HCT116 (cell line): ENCODE measurements at regions not wholly inside any gene's neighbourhood (a gene's known extent, or its start where the extent isn't known, plus 50 kb on each side); places are given as distances from the start of the nearest gene placed in this dataset.

ENCODE experiments used
- ATAC-seq: fragments of 200-7000 bp; cut with Tn5 transposase; 2 replicates; pipeline ENCODE4 v1.9.1; 2020; ENCODE audit warnings: mild to moderate bottlenecking, moderate library complexity
- BruUV-seq: library from RNA; stranded (reverse); fragments of 400-500 nt; replicated peaks from 2 replicates; lab custom pipeline; 2021; lab: Mats Ljungman, UMichigan
- CTCF ChIA-PET: fragments of 300-600 bp; sonication (Branson Sonifier 250); formaldehyde crosslinking; loops from one replicate; lab custom pipeline; 2021; ENCODE audit warnings: antibody characterized with exemption; lab: Charles Lee
- POLR2A ChIA-PET: fragments of 300-600, 350-600 bp; sonication (Branson Sonifier 250); formaldehyde crosslinking; loops from one replicate; lab custom pipeline; 2021; ENCODE audit warnings: antibody characterized with exemption; lab: Charles Lee
- RAD21 ChIA-PET, 2 experiments: fragments of 300-600 bp; sonication (Branson Sonifier 250); formaldehyde crosslinking; loops; one replicate each; lab custom pipeline; 2023; ENCODE audit warnings: low total read pairs in 2 of 2; ENCODE audit not compliant: uncharacterized antibody in 2 of 2, unreplicated experiment in 2 of 2, low non-redundant PET in 1 of 2; lab: Charles Lee
- DNase-seq: peaks from one replicate; pipeline ENCODE4 v3.0.0-alpha.2; 2010; ENCODE audit warnings: low read depth, low spot score
- H2AFZ ChIP-seq: fragments of 200-600 bp; shearing (Covaris generic), sonication (generic); 2 replicates; pipeline ENCODE4 v1.6.1; 2017; ENCODE audit warnings: low read depth, mixed run types, mixed read lengths, antibody characterized with exemption, low read length; ENCODE audit not compliant: poor library complexity, severe bottlenecking
- H3K27ac ChIP-seq: 2 replicates; pipeline ENCODE4 v1.5.1; 2012; ENCODE audit warnings: low read depth, low read length
- H3K27me3 ChIP-seq: fragments of 200-600 bp; sonication (generic); 2 replicates; pipeline ENCODE4 v1.6.1; 2016; ENCODE audit warnings: mixed run types, low read length, mixed read lengths; ENCODE audit not compliant: insufficient read depth
- H3K36me3 ChIP-seq, 2 experiments: fragments of 200-500 bp in 1 of 2; fragments of 200-600 bp in 1 of 2; sonication (Bioruptor generic) in 1 of 2; sonication (generic) in 1 of 2; 2 replicates each; pipeline versions ENCODE4 v1.5.1 to v1.6.1; 2014 to 2016; ENCODE audit warnings: low read length in 2 of 2, inconsistent platforms in 1 of 2, mixed read lengths in 1 of 2, mixed run types in 1 of 2; ENCODE audit not compliant: insufficient read depth in 2 of 2, control insufficient read depth in 1 of 2
- H3K4me1 ChIP-seq, 2 experiments: fragments of 200-600 bp in 1 of 2; sonication (generic) in 1 of 2; 2 replicates each; pipeline versions ENCODE4 v1.5.1 to v1.6.1; 2012 to 2017; ENCODE audit warnings: low read length in 2 of 2, inconsistent platforms in 1 of 2, mild to moderate bottlenecking in 1 of 2, mixed read lengths in 1 of 2, mixed run types in 1 of 2, moderate library complexity in 1 of 2; ENCODE audit not compliant: insufficient read depth in 2 of 2, control insufficient read depth in 1 of 2
- H3K4me2 ChIP-seq: fragments of 200-600 bp; sonication (generic); 2 replicates; pipeline ENCODE4 v1.6.1; 2017; ENCODE audit warnings: mixed run types, low read length, mixed read lengths
- H3K4me3 ChIP-seq, 2 experiments: fragments of 200-600 bp in 1 of 2; sonication (generic) in 1 of 2; replicated peaks in 1 of 2; 2 replicates each; pipeline ENCODE4 v1.5.1; 2011 to 2016; ENCODE audit warnings: low read length in 2 of 2, control low read depth in 1 of 2, low read depth in 1 of 2, mild to moderate bottlenecking in 1 of 2, mixed read lengths in 1 of 2, mixed run types in 1 of 2
- H3K79me2 ChIP-seq: fragments of 200-600 bp; sonication (generic); 2 replicates; pipeline ENCODE4 v1.6.1; 2017; ENCODE audit warnings: mild to moderate bottlenecking, mixed run types, low read length, moderate library complexity, mixed read lengths; ENCODE audit not compliant: insufficient read depth
- H3K9ac ChIP-seq: fragments of 200-600 bp; sonication (generic); 2 replicates; pipeline ENCODE4 v1.6.1; 2016; ENCODE audit warnings: low read length, mixed read lengths
- H3K9me2 ChIP-seq: fragments of 200-600 bp; sonication (generic), shearing (Covaris generic); 2 replicates; pipeline ENCODE4 v1.6.1; 2017; ENCODE audit warnings: mixed run types, mild to moderate bottlenecking, moderate library complexity; ENCODE audit not compliant: insufficient read depth
- H3K9me3 ChIP-seq, 2 experiments: fragments of 200-500 bp in 1 of 2; fragments of 200-600 bp in 1 of 2; sonication (Bioruptor generic) in 1 of 2; sonication (generic) in 1 of 2; 2 replicates each; pipeline ENCODE4 v1.6.1; 2014 to 2017; ENCODE audit warnings: low read length in 2 of 2, mixed read lengths in 2 of 2, inconsistent platforms in 1 of 2, low read depth in 1 of 2, mild to moderate bottlenecking in 1 of 2, mixed run types in 1 of 2, moderate library complexity in 1 of 2; ENCODE audit not compliant: control insufficient read depth in 1 of 2, insufficient read depth in 1 of 2
- H4K20me1 ChIP-seq: fragments of 200-600 bp; sonication (generic), shearing (Covaris generic); 2 replicates; pipeline ENCODE4 v1.6.1; 2017; ENCODE audit warnings: mixed run types, mild to moderate bottlenecking, moderate library complexity; ENCODE audit not compliant: insufficient read depth
- CEBPB ChIP-seq: IDR thresholded peaks from 2 replicates; pipeline ENCODE4 v1.6.1; 2012; ENCODE audit warnings: low read depth
- ELF1 ChIP-seq: IDR thresholded peaks from 2 replicates; pipeline ENCODE4 v1.6.1; 2012; ENCODE audit warnings: low read depth, borderline replicate concordance
- EZH2 ChIP-seq: fragments of 200-600 bp; sonication (generic); IDR thresholded peaks from 2 replicates; pipeline ENCODE4 v1.6.1; 2017; ENCODE audit warnings: antibody characterized with exemption, mixed run types
- EZH2phosphoT487 ChIP-seq: fragments of 200-600 bp; IDR thresholded peaks from 2 replicates; pipeline ENCODE4 v1.6.1; 2018; ENCODE audit warnings: antibody characterized with exemption, borderline replicate concordance
- FOSL1 ChIP-seq: IDR thresholded peaks from 2 replicates; pipeline ENCODE4 v1.6.1; 2012; ENCODE audit warnings: low read depth
- JUND ChIP-seq: IDR thresholded peaks from 2 replicates; pipeline ENCODE4 v1.6.1; 2012
- POLR2A ChIP-seq: IDR thresholded peaks from 2 replicates; pipeline ENCODE4 v1.7.0; 2011; ENCODE audit warnings: borderline replicate concordance; ENCODE audit not compliant: insufficient read depth, insufficient read length; ENCODE audit errors: extremely low read depth
- POLR2AphosphoS5 ChIP-seq: IDR thresholded peaks from 2 replicates; pipeline ENCODE4 v1.6.1; 2011; ENCODE audit warnings: mild to moderate bottlenecking, low read depth, low read length, moderate library complexity
- RAD21 ChIP-seq: IDR thresholded peaks from 2 replicates; pipeline ENCODE4 v1.6.1; 2012; ENCODE audit warnings: low read depth, mild to moderate bottlenecking
- SIN3A ChIP-seq: IDR thresholded peaks from 2 replicates; pipeline ENCODE4 v1.6.1; 2012; ENCODE audit warnings: low read depth
- SP1 ChIP-seq: IDR thresholded peaks from 2 replicates; pipeline ENCODE4 v1.6.1; 2012; ENCODE audit warnings: low read depth
- SRF ChIP-seq: IDR thresholded peaks from 2 replicates; pipeline ENCODE4 v1.6.1; 2012; ENCODE audit warnings: low read depth
- TCF7L2 ChIP-seq: IDR thresholded peaks from 2 replicates; pipeline ENCODE4 v1.7.0; 2011; ENCODE audit warnings: borderline replicate concordance, inconsistent platforms; ENCODE audit not compliant: insufficient read depth, insufficient read length; ENCODE audit errors: extremely low read depth
- YY1 ChIP-seq: IDR thresholded peaks from 2 replicates; pipeline ENCODE4 v1.6.1; 2011; ENCODE audit warnings: low read length, low read depth, moderate library complexity, mild to moderate bottlenecking; ENCODE audit not compliant: insufficient replicate concordance; ENCODE audit errors: extremely low read depth
- ZFX ChIP-seq: fragments of 450-650 bp; IDR thresholded peaks from 2 replicates; pipeline ENCODE4 v1.6.1; 2017
- intact Hi-C: fragments of 100-400 bp; cut with micrococcal nuclease; formaldehyde crosslinking; loops from 2 replicates; pipeline ENCODE4 v1.10.0; 2022
- TF ChIP-seq, protein P1 (sequence below): IDR thresholded peaks from 2 replicates; pipeline ENCODE4 v1.6.1; 2012
- TF ChIP-seq, protein P2 (sequence below), 3 experiments: fragments of 200-600 bp in 1 of 3; sonication (generic) in 1 of 3; IDR thresholded peaks in 2 of 3; conservative IDR thresholded peaks in 1 of 3; 2 replicates each; pipeline ENCODE4 v1.5.1; 2012 to 2017; ENCODE audit warnings: low read depth in 2 of 3, low read length in 2 of 3, antibody characterized with exemption in 1 of 3, borderline replicate concordance in 1 of 3, control low read depth in 1 of 3, mild to moderate bottlenecking in 1 of 3, mixed read lengths in 1 of 3, mixed run types in 1 of 3, moderate library complexity in 1 of 3; ENCODE audit not compliant: insufficient read depth in 1 of 3

DNA sequence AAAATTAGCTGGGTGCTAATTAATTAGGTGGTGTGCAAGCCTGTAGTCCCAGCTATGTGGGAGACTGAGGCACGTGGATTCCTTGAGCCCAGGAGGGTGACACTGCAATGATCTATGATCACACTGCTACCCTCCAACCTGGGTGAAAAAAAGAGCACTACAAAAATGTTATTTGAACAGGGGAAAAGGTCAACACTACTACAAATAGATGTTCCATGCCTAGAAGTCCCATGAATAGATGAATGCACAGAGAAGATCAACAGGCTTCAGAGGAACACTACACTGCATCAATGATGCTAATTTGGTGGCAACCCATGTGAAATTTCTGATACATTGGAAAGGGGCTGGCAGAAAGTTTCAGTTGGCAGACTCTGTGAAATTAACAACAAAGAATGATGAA lies 105.4 kb upstream of the FHIT start:
- no peak overlapping the region for H3K9ac ChIP-seq
- RAD21 ChIA-PET: no interaction called here
- no peaks in the 10 kb centered on the region for H3K9me3 ChIP-seq
- no peak for ATAC-seq
- no peaks in the 10 kb centered on the region for H3K4me1 ChIP-seq
- H4K20me1 ChIP-seq: no peaks in the 10 kb centered on the region
- H3K9me2 ChIP-seq: no peaks in the 10 kb centered on the region
- H3K27ac ChIP-seq: no peak overlapping the region
- intact Hi-C loops: no loop called here
- no peak overlapping the region for H3K4me3 ChIP-seq
- no peak for TF ChIP-seq POLR2A
- TF ChIP-seq JUND: no peak
- no peak for TF ChIP-seq RAD21
- TF ChIP-seq, protein P1, sequence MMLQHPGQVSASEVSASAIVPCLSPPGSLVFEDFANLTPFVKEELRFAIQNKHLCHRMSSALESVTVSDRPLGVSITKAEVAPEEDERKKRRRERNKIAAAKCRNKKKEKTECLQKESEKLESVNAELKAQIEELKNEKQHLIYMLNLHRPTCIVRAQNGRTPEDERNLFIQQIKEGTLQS: no peak
- peaks cover 15% of the 10 kb centered on the region; the same call in 1 of the 2 replicates for H3K27me3 ChIP-seq
- CTCF ChIA-PET: no interaction called here
- no peaks in the 10 kb centered on the region for H3K79me2 ChIP-seq
- no peak overlapping the region for H3K4me2 ChIP-seq
- no peak for DNase-seq
- POLR2A ChIA-PET: no interaction called here
- H3K36me3 ChIP-seq: no peaks in the 10 kb centered on the region
- BruUV-seq: no TSS peak
- H2AFZ ChIP-seq: no peak overlapping the region

DNA sequence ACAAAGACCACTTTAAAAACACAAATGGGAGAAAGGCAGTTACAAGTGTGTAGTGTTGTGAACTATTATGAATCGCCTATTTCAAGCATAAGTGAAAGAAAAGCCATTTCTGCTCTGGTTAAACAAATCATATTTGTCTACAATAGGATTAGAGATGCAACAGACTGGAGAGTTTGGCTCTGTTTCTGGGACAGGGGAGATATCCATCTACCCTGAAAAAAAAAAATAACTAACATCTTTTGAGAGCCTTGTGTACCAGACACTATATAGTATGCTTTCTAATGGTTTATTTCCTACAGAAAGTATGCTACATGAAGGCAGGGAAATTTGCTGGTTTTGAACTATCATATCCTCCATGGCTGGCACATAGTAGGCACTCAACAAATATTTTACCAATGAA lies 106.7 kb upstream of the FHIT start:
- intact Hi-C loops: no loop called here
- no peak overlapping the region for H3K27ac ChIP-seq
- POLR2A ChIA-PET: no interaction called here

More for the DNA sequence above, 106.7 kb upstream of the FHIT start:
- H3K4me1 ChIP-seq: no peaks in the 10 kb centered on the region
- TF ChIP-seq ZFX (no peak), EZH2phosphoT487 (no peak), SRF (no peak), POLR2A (no peak), YY1 (no peak), EZH2 (no peak), SP1 (no peak), SIN3A (no peak), CEBPB (no peak), TCF7L2 (no peak), POLR2AphosphoS5 (no peak), FOSL1 (no peak), ELF1 (no peak)
- TF ChIP-seq, protein P2, sequence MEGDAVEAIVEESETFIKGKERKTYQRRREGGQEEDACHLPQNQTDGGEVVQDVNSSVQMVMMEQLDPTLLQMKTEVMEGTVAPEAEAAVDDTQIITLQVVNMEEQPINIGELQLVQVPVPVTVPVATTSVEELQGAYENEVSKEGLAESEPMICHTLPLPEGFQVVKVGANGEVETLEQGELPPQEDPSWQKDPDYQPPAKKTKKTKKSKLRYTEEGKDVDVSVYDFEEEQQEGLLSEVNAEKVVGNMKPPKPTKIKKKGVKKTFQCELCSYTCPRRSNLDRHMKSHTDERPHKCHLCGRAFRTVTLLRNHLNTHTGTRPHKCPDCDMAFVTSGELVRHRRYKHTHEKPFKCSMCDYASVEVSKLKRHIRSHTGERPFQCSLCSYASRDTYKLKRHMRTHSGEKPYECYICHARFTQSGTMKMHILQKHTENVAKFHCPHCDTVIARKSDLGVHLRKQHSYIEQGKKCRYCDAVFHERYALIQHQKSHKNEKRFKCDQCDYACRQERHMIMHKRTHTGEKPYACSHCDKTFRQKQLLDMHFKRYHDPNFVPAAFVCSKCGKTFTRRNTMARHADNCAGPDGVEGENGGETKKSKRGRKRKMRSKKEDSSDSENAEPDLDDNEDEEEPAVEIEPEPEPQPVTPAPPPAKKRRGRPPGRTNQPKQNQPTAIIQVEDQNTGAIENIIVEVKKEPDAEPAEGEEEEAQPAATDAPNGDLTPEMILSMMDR (IDR thresholded peaks at IDR 0.05 in 2 of 3, conservative IDR thresholded peaks at IDR 0.05 in 1 of 3; ENCODE audit: borderline replicate concordance in 1 of 3, insufficient read depth in 1 of 3, low read depth in 2 of 3, low read length in 2 of 3): no peak
- no TSS peak for BruUV-seq
- ATAC-seq (no peak), DNase-seq (no peak)
- H2AFZ ChIP-seq: no peak overlapping the region
- H3K4me2 ChIP-seq: no peak overlapping the region
- no peaks in the 10 kb centered on the region for H3K9me3 ChIP-seq
- H3K36me3 ChIP-seq: no peaks in the 10 kb centered on the region
- no peak overlapping the region for H3K4me3 ChIP-seq
- no peak overlapping the region for H3K9ac ChIP-seq
- no peaks in the 10 kb centered on the region for H4K20me1 ChIP-seq
- peaks cover 15% of the 10 kb centered on the region; the same call in 1 of the 2 replicates for H3K27me3 ChIP-seq
- H3K79me2 ChIP-seq: no peaks in the 10 kb centered on the region
- H3K9me2 ChIP-seq: no peaks in the 10 kb centered on the region
- CTCF ChIA-PET: no interaction called here
- RAD21 ChIA-PET: no interaction called here
